GM23248 (cell line): ENCODE measurements at regions not wholly inside any gene's neighbourhood (a gene's known extent, or its start where the extent isn't known, plus 50 kb on each side); places are given as distances from the start of the nearest gene placed in this dataset.
A peak's percentile ranks its signal among the peaks of the same experiment; 100 is the strongest.

Source experiments
- DNase-seq: peaks from one replicate; pipeline ENCODE4 v3.0.0-alpha.2; 2015
- H2AFZ ChIP-seq: fragments of 200-600 bp; sonication (generic); 2 replicates; pipeline ENCODE4 v1.6.1; 2016; ENCODE audit warnings: antibody characterized with exemption
- H3F3A ChIP-seq: fragments of 200-600 bp; sonication (generic); 2 replicates; pipeline ENCODE4 v1.6.1; 2016; ENCODE audit warnings: mild to moderate bottlenecking, antibody characterized with exemption, mixed run types; ENCODE audit not compliant: insufficient read depth
- H3K27ac ChIP-seq: fragments of 200-600 bp; sonication (generic); 2 replicates; pipeline ENCODE4 v1.5.1; 2016; ENCODE audit warnings: mild to moderate bottlenecking
- H3K27me3 ChIP-seq: fragments of 200-600 bp; sonication (generic); replicated peaks from 2 replicates; pipeline ENCODE4 v1.6.1; 2016; ENCODE audit warnings: mild to moderate bottlenecking; ENCODE audit not compliant: insufficient read depth
- H3K36me3 ChIP-seq: fragments of 200-600 bp; sonication (generic); 2 replicates; pipeline ENCODE4 v1.6.1; 2016; ENCODE audit warnings: low read depth, mild to moderate bottlenecking
- H3K4me1 ChIP-seq: fragments of 200-600 bp; sonication (generic); 2 replicates; pipeline ENCODE4 v1.6.1; 2016; ENCODE audit warnings: mild to moderate bottlenecking; ENCODE audit not compliant: insufficient read depth
- H3K4me2 ChIP-seq: fragments of 200-600 bp; sonication (generic); one replicate; pipeline ENCODE4 v1.6.1; 2016; ENCODE audit warnings: mild to moderate bottlenecking; ENCODE audit not compliant: unreplicated experiment
- H3K4me3 ChIP-seq: fragments of 200-600 bp; sonication (generic); 2 replicates; pipeline ENCODE4 v1.5.1; 2016; ENCODE audit warnings: mild to moderate bottlenecking
- H3K79me2 ChIP-seq: fragments of 200-600 bp; sonication (generic); 2 replicates; pipeline ENCODE4 v1.6.1; 2016; ENCODE audit warnings: mild to moderate bottlenecking; ENCODE audit not compliant: insufficient read depth
- H3K9ac ChIP-seq: fragments of 200-600 bp; sonication (generic); 2 replicates; pipeline ENCODE4 v1.6.1; 2016; ENCODE audit warnings: mild to moderate bottlenecking
- H3K9me2 ChIP-seq: fragments of 200-600 bp; sonication (generic); 2 replicates; pipeline ENCODE4 v1.6.1; 2016; ENCODE audit warnings: mixed run types, mild to moderate bottlenecking, moderate library complexity; ENCODE audit not compliant: insufficient read depth
- H3K9me3 ChIP-seq: fragments of 200-600 bp; sonication (generic); one replicate; pipeline ENCODE4 v1.6.1; 2017; ENCODE audit warnings: low read depth
- H4K20me1 ChIP-seq: fragments of 200-600 bp; sonication (generic); 2 replicates; pipeline ENCODE4 v1.6.0; 2016; ENCODE audit not compliant: insufficient read depth
- EZH2 ChIP-seq: fragments of 200-600 bp; sonication (generic); IDR thresholded peaks from 2 replicates; pipeline ENCODE4 v1.6.1; 2018; ENCODE audit warnings: antibody characterized with exemption, mild to moderate bottlenecking; ENCODE audit not compliant: insufficient read depth, poor library complexity, severe bottlenecking
- EZH2phosphoT487 ChIP-seq: fragments of 200-600 bp; sonication (generic); IDR thresholded peaks from 2 replicates; pipeline ENCODE4 v1.6.1; 2018; ENCODE audit warnings: antibody characterized with exemption, moderate library complexity, mild to moderate bottlenecking, low read depth; ENCODE audit not compliant: insufficient read depth
- WGBS, 2 experiments: methylation state at CpG; one replicate each; pipeline ENCODE4 v1.1.6; 2015 to 2017; ENCODE audit warnings: low lambda C conversion rate in 2 of 2, low coverage in 1 of 2; ENCODE audit errors: missing lambda C conversion rate in 2 of 2; 5-methylcytosine and 5-hydroxymethylcytosine counted together
- in situ Hi-C: fragments of 300-500 bp; cut with MboI; formaldehyde crosslinking; loops from 2 replicates; pipeline ENCODE4 v1.15.0; 2020

DNA sequence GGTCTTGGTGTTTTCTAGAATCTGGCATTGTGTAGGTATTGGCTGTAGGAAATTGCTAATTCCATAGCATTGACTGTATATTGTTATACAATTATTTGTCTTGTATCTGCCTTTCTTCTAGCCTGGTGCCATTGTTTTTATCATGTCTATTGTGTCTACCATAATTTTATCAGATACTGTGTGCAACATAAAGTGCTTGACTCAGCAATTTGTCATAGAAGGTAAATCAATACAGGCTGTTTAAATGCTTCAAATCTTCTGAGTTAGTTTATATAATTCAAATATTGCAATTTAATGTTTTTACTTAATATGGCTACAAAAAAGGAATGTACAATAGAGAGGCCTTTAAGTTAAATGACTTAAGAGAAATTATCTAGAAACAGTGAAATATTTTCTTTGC lies 263.3 kb upstream of the UGT8 start:
- Histone ChIP-seq H3K4me3 (no peak overlapping the region), H4K20me1 (no peaks in the 10 kb centered on the region), H3K9ac (no peak overlapping the region), H3K4me1 (no peaks in the 10 kb centered on the region), H3K9me2 (no peaks in the 10 kb centered on the region), H3K4me2 (no peak overlapping the region), H3K79me2 (no peaks in the 10 kb centered on the region), H3K36me3 (no peaks in the 10 kb centered on the region), H2AFZ (no peak overlapping the region; the same call in 1 of the 2 replicates), H3K27me3 (no peaks in the 10 kb centered on the region), H3F3A (no peaks in the 10 kb centered on the region), H3K9me3 (peaks cover 4% of the 10 kb centered on the region), H3K27ac (no peak overlapping the region)
- TF ChIP-seq EZH2: no peak
- TF ChIP-seq EZH2phosphoT487: no peak
- DNase-seq: no peak
- in situ Hi-C loops: no loop called here

- H3K27me3 ChIP-seq: no peaks in the 10 kb centered on the region
- no peaks in the 10 kb centered on the region for H4K20me1 ChIP-seq
- no peak overlapping the region for H3K4me3 ChIP-seq
- no peaks in the 10 kb centered on the region for H3K9me3 ChIP-seq
- no peak overlapping the region; the same call in 1 of the 2 replicates for H2AFZ ChIP-seq
- H3K9me2 ChIP-seq: no peaks in the 10 kb centered on the region
- H3F3A ChIP-seq: no peaks in the 10 kb centered on the region
- in situ Hi-C loops: no loop called here
- no peaks in the 10 kb centered on the region for H3K4me1 ChIP-seq
- no peak for DNase-seq
- no peak overlapping the region for H3K9ac ChIP-seq
- no peaks in the 10 kb centered on the region for H3K79me2 ChIP-seq
- no peak for TF ChIP-seq EZH2phosphoT487
- TF ChIP-seq EZH2: no peak
- no peak overlapping the region for H3K27ac ChIP-seq
- H3K36me3 ChIP-seq: no peaks in the 10 kb centered on the region
- H3K4me2 ChIP-seq: no peak overlapping the region
Observed at GRCh38 chr4:114343015-114343414, 255.6 kb upstream of the UGT8 start.

- no peaks in the 10 kb centered on the region for H3K9me2 ChIP-seq
- 91 to 96% methylated on average over 2 of the region's 2 CpGs for WGBS, 2 experiments
- H3K4me1 ChIP-seq: peaks cover 9% of the 10 kb centered on the region; the same call in 1 of the 2 replicates
- H3K9ac ChIP-seq: no peak overlapping the region
- no peaks in the 10 kb centered on the region for H4K20me1 ChIP-seq
- DNase-seq: peak; percentile 55
- H3F3A ChIP-seq: no peaks in the 10 kb centered on the region
- H3K79me2 ChIP-seq: no peaks in the 10 kb centered on the region
- no peaks in the 10 kb centered on the region for H3K27me3 ChIP-seq
- in situ Hi-C loops: no loop called here
- peaks cover 7% of the 10 kb centered on the region for H3K9me3 ChIP-seq
- H3K4me3 ChIP-seq: no peak overlapping the region
- H3K27ac ChIP-seq: no peak overlapping the region
- H3K36me3 ChIP-seq: no peaks in the 10 kb centered on the region
- H3K4me2 ChIP-seq: no peak overlapping the region
- TF ChIP-seq EZH2phosphoT487 (no peak), EZH2 (no peak)
- peak overlapping the region; percentile 19 for H2AFZ ChIP-seq
Observed at GRCh38 chr4:114349543-114350175, 248.9 kb upstream of the UGT8 start.

DNA sequence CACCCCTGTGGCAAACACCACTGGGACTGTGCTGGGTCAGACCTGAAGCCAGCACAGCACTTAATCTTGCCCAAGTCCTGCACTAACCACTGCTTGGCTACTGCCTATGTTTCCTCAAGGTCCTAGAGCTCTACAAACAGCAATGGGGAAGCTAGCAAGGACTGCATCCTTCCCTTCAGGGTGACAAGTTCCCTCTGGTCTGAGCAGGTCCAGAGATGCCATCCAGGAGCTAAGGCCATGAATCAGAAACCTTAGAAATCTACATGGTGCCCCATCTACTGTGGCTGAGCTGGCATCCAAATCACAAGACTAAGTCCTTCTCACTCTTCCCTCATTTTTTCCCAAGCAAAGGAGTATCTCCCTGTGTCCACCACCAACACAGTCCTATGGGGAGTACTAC lies 239.7 kb upstream of the UGT8 start:
- no peaks in the 10 kb centered on the region for H3K9me2 ChIP-seq
- DNase-seq: no peak

DNA sequence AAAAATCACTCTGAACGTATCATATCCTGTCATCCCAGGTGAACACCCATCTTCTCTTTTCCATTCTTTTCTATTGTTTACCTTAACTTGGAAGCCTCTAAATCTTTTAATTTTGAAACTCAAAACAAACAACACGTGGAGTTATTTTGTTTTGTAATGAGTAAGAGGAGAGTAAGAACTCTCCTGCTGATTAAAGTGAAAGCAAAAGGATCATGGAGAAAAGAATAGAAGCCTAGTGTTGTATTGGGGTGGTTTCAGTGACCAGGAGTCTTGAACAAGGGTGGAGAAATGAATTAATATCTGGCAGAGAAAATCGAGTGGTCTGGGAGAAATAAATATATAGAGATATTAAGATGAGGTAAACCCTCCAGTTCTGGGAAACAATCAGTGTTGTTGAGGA lies 237.4 kb upstream of the UGT8 start:
- H3K27ac ChIP-seq: no peak overlapping the region
- H4K20me1 ChIP-seq: no peaks in the 10 kb centered on the region
- peak overlapping the region; percentile 63 for H3K4me3 ChIP-seq
- H3K4me1 ChIP-seq: peaks cover 21% of the 10 kb centered on the region
- peak; percentile 15 for DNase-seq
- H3K9me2 ChIP-seq: no peaks in the 10 kb centered on the region
- WGBS, 2 experiments: 9 to 13% methylated on average over 3 of the region's 3 CpGs
- peak overlapping the region; percentile 83 for H2AFZ ChIP-seq
- H3K27me3 ChIP-seq: no peaks in the 10 kb centered on the region
- peak overlapping the region; percentile 24; the same call in 1 of the 2 replicates for H3K9ac ChIP-seq
- H3F3A ChIP-seq: peaks cover 20% of the 10 kb centered on the region
- in situ Hi-C loops: no loop called here
- H3K79me2 ChIP-seq: no peaks in the 10 kb centered on the region
- no peaks in the 10 kb centered on the region for H3K36me3 ChIP-seq
- TF ChIP-seq EZH2phosphoT487: no peak
- TF ChIP-seq EZH2: no peak
- H3K4me2 ChIP-seq: peak overlapping the region; percentile 81
- H3K9me3 ChIP-seq: no peaks in the 10 kb centered on the region

More for the DNA sequence above, 239.7 kb upstream of the UGT8 start:
- Histone ChIP-seq H3F3A (no peaks in the 10 kb centered on the region), H3K9ac (no peak overlapping the region), H3K4me1 (no peaks in the 10 kb centered on the region; the same call in 1 of the 2 replicates), H3K79me2 (no peaks in the 10 kb centered on the region), H3K9me3 (no peaks in the 10 kb centered on the region), H2AFZ (no peak overlapping the region), H3K36me3 (no peaks in the 10 kb centered on the region), H3K4me3 (no peak overlapping the region), H3K27ac (no peak overlapping the region), H3K27me3 (no peaks in the 10 kb centered on the region), H4K20me1 (no peaks in the 10 kb centered on the region), H3K4me2 (no peak overlapping the region)
- in situ Hi-C loops: no loop called here
- TF ChIP-seq EZH2phosphoT487 (no peak), EZH2 (no peak)
